Erythroblast (primary cell): ENCODE measurements at regions not wholly inside any gene's neighbourhood (a gene's known extent, or its start where the extent isn't known, plus 50 kb on each side); places are given as distances from the start of the nearest gene placed in this dataset.

Experiments used
- GATA1 ChIP-seq: IDR thresholded peaks from 2 replicates; pipeline ENCODE4 v1.6.1; 2011; ENCODE audit warnings: low read depth, mild to moderate bottlenecking, control low read depth, low read length, moderate library complexity
- POLR2A ChIP-seq: IDR thresholded peaks from 2 replicates; pipeline ENCODE4 v1.6.1; 2011; ENCODE audit warnings: mild to moderate bottlenecking, low read length

GRCh38 chr10:1961989-1962388, 224.7 kb upstream of the ADARB2 start:
- TF ChIP-seq POLR2A: no peak
- no peak for TF ChIP-seq GATA1
